Amygdala (tissue), 56 donors: ENCODE measurements at regions not wholly inside any gene's neighbourhood (a gene's known extent, or its start where the extent isn't known, plus 50 kb on each side); places are given as distances from the start of the nearest gene placed in this dataset.

Experiments
- DNase-seq, 56 donors: peaks; one replicate each; lab custom pipeline; 2025; lab: John Stamatoyannopoulos, UW

GRCh38 chr6:163929538-163929937 lies 515.0 kb downstream of the QKI start:
- no peak for DNase-seq

DNA sequence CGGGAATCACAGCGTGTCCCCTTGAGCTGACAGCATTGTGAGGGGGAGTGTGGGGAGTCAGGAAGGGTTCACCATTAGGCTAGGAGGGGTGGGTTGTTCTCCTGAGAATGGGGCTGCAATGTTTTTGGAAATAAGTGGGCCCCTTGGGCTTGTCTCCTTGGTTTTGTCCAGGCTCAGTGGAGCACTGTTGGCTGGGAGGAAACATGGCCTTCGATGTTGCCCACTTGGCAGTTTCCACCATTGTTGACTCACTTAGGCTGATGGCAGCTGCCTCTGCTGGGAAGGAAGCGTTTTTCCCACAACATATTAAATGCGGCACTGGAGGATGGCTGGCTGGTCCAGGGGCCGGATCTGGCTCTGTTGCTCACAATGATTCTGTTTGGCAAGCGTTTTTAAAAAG lies 512.1 kb downstream of the QKI start:
- DNase-seq = peak in 36 of 56 donors; percentile 10 to 75 (median 45)

DNA sequence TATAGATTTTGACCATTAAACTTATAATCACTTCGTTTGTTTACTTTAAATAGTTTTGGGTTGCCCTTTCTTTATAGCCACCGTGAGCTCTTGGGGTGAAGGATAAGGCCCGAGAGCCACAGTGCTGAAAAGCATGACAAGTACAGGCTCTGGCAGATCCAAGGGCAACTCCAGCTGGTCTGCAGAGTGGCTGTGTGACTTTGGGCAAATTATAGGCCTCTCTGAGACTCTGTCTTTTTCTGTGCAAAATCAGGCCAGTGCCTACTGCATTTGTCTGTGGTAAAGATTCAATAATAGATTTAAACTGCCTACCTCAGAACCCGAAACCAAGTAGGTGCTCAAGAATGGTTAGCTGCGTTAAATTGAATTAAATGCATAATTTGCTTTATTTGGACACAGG lies 511.3 kb downstream of the QKI start:
- no peak for DNase-seq

GRCh38 chr6:163923658-163924411 lies 509.3 kb downstream of the QKI start:
- peak in 5 of 56 donors; percentile 8 to 14 (median 10) for DNase-seq

- DNase-seq = no peak
These were observed 508.0 kb downstream of the QKI start for GRCh38 chr6:163922562-163922961.

DNA sequence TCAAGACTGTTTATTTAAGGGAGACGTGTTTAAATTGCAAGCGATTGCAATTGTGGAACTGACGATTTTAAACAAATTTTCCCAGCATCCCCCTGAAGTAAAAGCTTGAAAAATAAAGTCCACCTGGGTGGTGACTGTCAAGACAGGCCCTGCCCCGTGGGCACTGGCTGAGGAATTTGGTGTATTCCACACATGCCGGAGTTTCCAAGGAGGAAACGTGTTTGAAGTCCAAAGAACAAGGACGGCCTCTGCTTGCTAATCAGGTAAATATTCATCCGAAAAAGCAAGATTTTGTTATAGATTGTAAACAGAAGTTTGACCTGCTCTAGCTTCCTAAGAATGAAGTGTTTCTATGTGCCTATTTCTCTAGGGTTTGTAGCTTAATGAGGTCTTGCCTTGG lies 505.1 kb downstream of the QKI start:
- DNase-seq = no peak

GRCh38 chr6:163916315-163917081 lies 502.0 kb downstream of the QKI start:
- no peak for DNase-seq

- no peak for DNase-seq
These were observed 500.6 kb downstream of the QKI start for GRCh38 chr6:163915131-163915530.

GRCh38 chr6:163913045-163913444 lies 498.5 kb downstream of the QKI start:
- no peak for DNase-seq

- no peak for DNase-seq
These were observed 491.6 kb downstream of the QKI start for GRCh38 chr6:163906006-163906710.

DNA sequence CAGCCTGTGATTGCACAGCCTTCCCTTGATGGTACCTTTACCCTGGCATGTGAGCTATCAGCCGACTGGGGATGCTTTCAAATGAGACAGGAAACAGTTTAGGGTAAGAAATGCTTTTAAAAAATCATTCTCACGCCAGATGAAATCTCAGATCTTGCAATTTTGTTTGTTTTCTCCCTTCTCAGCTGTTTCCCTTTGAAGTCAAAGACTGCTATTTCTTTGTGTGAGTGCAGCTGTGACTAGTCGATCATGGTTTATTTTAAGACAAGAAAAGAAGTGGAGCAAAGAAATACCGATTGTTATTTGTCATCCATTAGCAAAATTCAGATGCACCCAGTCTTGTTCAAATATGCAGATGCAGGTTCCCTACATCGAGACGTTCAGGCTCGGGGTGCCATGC lies 489.7 kb downstream of the QKI start:
- no peak for DNase-seq

GRCh38 chr6:163903541-163903940 lies 489.0 kb downstream of the QKI start:
- DNase-seq = no peak

DNA sequence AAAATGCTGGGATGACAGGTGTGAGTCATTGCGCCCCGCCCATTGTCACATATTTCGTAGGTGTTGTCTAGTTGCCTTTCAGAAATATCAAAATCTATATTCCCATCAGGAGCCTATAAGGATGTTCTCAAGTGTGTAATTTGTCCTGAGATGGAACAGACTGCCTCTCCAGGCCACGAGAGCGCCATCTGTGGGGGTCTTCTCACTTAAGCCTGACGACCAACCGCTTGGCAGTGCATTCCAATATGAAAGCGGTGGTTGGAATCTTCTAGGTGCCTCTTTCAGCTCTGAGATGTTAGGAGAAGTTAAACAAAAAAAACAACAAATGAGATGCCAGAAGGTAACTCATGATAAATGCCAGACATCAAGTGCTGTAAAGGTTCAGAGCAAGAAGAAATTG lies 488.5 kb downstream of the QKI start:
- no peak for DNase-seq

DNA sequence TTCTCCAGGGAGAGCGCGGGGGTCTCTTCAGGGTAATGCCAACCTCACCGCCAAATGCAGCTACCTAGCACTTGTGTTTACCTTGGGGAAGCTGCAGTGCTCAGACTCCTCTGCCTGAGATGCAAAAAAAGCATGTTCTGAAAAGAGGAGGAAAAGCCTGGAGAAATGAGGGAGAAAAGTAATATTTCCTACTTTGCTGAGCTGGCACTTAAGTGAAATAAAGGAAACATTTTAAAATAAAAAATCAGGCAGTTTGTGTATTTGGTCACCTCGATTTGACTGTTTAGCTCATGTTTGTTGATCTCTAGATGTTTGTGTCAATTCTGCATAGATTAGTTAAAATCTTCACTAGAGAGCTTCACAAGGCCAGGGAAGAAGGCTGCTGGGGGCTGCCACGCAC lies 487.2 kb downstream of the QKI start:
- no peak for DNase-seq

DNA sequence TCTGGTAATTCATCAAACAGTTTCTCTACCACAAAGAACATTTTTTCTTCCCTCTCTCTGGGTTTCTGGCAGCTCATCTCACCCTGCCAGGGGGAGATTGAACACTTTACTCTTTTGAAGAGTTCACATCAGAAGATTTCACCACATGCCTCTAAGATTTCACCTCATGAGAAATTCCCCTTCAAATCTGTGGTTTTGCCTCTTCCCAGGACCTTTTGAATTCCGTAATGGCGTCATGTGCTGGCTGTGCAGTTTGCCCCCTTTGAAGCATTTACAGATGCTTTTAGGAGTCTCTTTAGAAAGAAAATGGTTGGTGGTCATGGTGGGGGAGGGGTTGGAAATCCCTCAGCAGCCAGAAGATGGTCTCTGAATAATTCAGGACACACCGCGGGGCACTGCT lies 486.1 kb downstream of the QKI start:
- no peak for DNase-seq

- DNase-seq = no peak
These were observed 483.2 kb downstream of the QKI start for GRCh38 chr6:163897669-163898068.

GRCh38 chr6:163897030-163897429 lies 482.5 kb downstream of the QKI start:
- no peak for DNase-seq

DNA sequence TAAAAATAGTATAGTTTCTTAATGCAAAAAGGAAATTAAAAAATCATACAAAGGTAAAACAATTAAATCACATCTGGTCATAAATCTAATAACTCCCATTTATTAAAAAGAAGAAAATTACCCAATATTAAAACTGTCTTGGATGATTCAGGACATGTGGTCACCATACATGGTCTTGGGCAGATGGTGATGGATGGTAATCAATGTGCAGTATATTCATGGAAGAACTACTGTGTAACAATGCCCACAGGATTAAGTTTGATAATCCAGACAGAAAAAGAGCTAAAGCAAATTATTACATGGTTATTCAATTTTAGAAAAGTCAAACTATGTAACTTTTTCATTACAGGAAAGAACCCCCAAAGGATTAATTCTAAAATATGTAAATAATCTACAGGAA lies 480.6 kb downstream of the QKI start:
- DNase-seq = no peak

DNA sequence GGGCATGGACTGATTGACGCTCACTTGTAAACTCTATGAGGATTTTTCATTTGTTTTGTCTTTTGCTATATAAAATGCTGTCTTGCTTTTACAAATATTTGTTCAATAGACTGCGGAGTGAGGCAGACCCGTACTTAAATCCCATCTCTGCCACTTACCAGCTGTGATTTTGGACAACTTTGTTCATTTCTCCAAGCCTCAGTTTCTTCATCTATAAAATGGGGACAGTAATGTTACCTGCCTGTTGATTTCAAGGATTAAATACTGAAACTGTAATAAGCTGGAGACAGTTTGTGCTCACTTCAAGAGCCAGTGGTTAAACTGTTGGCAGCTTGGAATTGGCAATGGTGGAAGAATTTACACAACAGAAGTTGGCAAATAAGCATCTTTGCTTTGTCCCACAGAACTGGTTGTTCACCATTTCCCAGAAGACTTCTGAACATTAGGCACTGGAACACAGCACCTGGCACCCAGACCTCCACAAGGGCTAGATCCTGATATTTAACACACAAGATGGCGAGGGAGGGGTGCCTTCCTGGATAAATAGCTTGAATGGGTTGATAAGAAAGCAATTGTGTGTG lies 479.2 kb downstream of the QKI start:
- DNase-seq = no peak

DNA sequence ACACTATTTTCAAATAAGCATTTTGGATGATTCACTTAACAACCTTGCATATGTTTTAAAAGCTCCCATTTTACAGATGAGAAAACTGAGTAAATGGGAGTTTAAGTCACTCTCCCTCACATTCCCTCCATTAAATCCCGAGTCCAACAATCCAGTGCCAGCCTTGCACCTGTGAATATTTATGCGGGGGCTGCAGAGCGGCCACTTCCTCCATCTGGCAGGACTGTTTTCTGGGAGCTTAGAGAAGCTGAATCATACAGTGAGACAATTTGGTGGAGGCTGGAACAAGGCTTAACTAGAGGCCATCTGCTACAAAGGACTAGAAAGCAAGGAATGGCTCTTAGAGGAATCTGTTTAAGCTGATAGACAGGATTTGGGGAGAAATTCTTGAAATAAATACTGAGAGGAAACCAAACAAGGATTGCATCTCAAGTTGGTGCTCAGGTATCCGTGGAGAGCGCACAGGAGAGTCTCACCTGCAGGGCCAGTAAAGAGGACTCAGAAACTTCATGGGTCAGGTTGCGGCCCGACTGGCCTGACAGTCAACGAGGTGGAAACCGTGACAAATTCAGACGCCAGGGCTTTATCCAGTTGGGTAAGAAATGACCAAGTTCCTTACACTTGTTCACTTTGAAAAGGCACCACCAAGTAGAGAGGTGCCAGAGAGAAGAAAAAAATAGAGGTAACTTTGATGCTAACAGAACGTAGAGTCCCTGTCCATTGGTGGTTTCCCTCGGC lies 478.5 kb downstream of the QKI start:
- DNase-seq = peak in 5 of 56 donors; percentile 9 to 12 (median 10)
